Brain microvascular endothelial cell (primary cell): ENCODE measurements at regions not wholly inside any gene's neighbourhood (a gene's known extent, or its start where the extent isn't known, plus 50 kb on each side); places are given as distances from the start of the nearest gene placed in this dataset.

ENCODE experiments used
- DNase-seq: peaks from one replicate; pipeline ENCODE4 v3.0.0-alpha.2; 2020
- H3K27ac ChIP-seq: fragments of 250-450 bp; sonication (Bioruptor Pico); 2 replicates; pipeline ENCODE4 v1.5.1; 2020; ENCODE audit warnings: mild to moderate bottlenecking, moderate library complexity
- H3K27me3 ChIP-seq: fragments of 250-450 bp; sonication (Bioruptor Pico); replicated peaks from 2 replicates; pipeline ENCODE4 v1.5.1; 2020; ENCODE audit warnings: mild to moderate bottlenecking
- H3K36me3 ChIP-seq: fragments of 250-450 bp; sonication (Bioruptor Pico); replicated peaks from 2 replicates; pipeline ENCODE4 v1.5.1; 2020; ENCODE audit warnings: mild to moderate bottlenecking
- H3K4me3 ChIP-seq: 2 replicates; pipeline ENCODE4 v1.5.1; 2011; ENCODE audit warnings: low read depth, mild to moderate bottlenecking, control low read depth, low read length, moderate library complexity
- CTCF ChIP-seq: IDR thresholded peaks from 2 replicates; pipeline ENCODE4 v1.5.1; 2011; ENCODE audit warnings: low read depth, mild to moderate bottlenecking, moderate library complexity, low read length, control low read depth, inconsistent platforms; ENCODE audit errors: missing control alignments
- in situ Hi-C: cut with HindIII; loops from 2 replicates; pipeline ENCODE4 v1.10.0; 2017; ENCODE audit warnings: low sequenced_read_pairs, low pct_ligation_motif_present

- no peak overlapping the region for H3K27ac ChIP-seq
- no peak for TF ChIP-seq CTCF
- no peaks in the 10 kb centered on the region for H3K36me3 ChIP-seq
- in situ Hi-C loops = no loop called here
- no peak for DNase-seq
- H3K4me3 ChIP-seq = no peak overlapping the region
- no peaks in the 10 kb centered on the region for H3K27me3 ChIP-seq
These were observed 111.4 kb downstream of the CCNA1 start for GRCh38 chr13:36543671-36544070.

GRCh38 chr13:36548129-36548528, 115.8 kb downstream of the CCNA1 start:
- no peak overlapping the region for H3K27ac ChIP-seq
- no peaks in the 10 kb centered on the region for H3K27me3 ChIP-seq
- no peak overlapping the region for H3K4me3 ChIP-seq
- no peak for DNase-seq
- TF ChIP-seq CTCF = no peak
- in situ Hi-C loops = no loop called here
- H3K36me3 ChIP-seq = no peaks in the 10 kb centered on the region

GRCh38 chr13:36549126-36549702, 116.9 kb downstream of the CCNA1 start:
- no peak for DNase-seq
- in situ Hi-C loops = no loop called here
- H3K36me3 ChIP-seq = no peaks in the 10 kb centered on the region
- H3K27ac ChIP-seq = no peak overlapping the region
- no peak overlapping the region for H3K4me3 ChIP-seq
- H3K27me3 ChIP-seq = no peaks in the 10 kb centered on the region
- no peak for TF ChIP-seq CTCF

GRCh38 chr13:36549755-36550154, 117.5 kb downstream of the CCNA1 start:
- no peak for DNase-seq
- no peaks in the 10 kb centered on the region for H3K36me3 ChIP-seq
- no peaks in the 10 kb centered on the region for H3K27me3 ChIP-seq
- TF ChIP-seq CTCF = no peak
- no peak overlapping the region for H3K4me3 ChIP-seq
- in situ Hi-C loops = no loop called here
- no peak overlapping the region for H3K27ac ChIP-seq

GRCh38 chr13:36550177-36550576, 117.9 kb downstream of the CCNA1 start:
- TF ChIP-seq CTCF = no peak
- no peaks in the 10 kb centered on the region for H3K36me3 ChIP-seq
- no peak for DNase-seq
- no peaks in the 10 kb centered on the region for H3K27me3 ChIP-seq
- in situ Hi-C loops = no loop called here
- no peak overlapping the region for H3K27ac ChIP-seq
- H3K4me3 ChIP-seq = no peak overlapping the region

- in situ Hi-C loops = no loop called here
- TF ChIP-seq CTCF = no peak
- H3K36me3 ChIP-seq = no peaks in the 10 kb centered on the region
- H3K4me3 ChIP-seq = no peak overlapping the region
- DNase-seq = no peak
- no peaks in the 10 kb centered on the region for H3K27me3 ChIP-seq
- no peak overlapping the region for H3K27ac ChIP-seq
These were observed 119.2 kb downstream of the CCNA1 start for GRCh38 chr13:36551445-36551844.
